RWPE1 (cell line): ENCODE measurements at regions not wholly inside any gene's neighbourhood (a gene's known extent, or its start where the extent isn't known, plus 50 kb on each side); places are given as distances from the start of the nearest gene placed in this dataset.

Source experiments
- CTCF ChIA-PET: fragments of 350-600 bp; sonication (Branson Sonifier 250); formaldehyde crosslinking; extraction: SDS; loops from one replicate; lab custom pipeline; 2021; lab: Yijun Ruan, JAX
- POLR2A ChIA-PET: fragments of 400-600 bp; formaldehyde crosslinking; extraction: SDS; loops from one replicate; lab custom pipeline; 2020; ENCODE audit warnings: antibody characterized with exemption; ENCODE audit not compliant: low non-redundant PET; lab: Yijun Ruan, JAX
- DNase-seq: peaks from one replicate; pipeline ENCODE4 v3.0.0; 2012; ENCODE audit warnings: low spot score
- H3K27ac ChIP-seq: fragments of 450-650 bp; 2 replicates; pipeline ENCODE4 v1.5.1; 2017
- TF ChIP-seq, protein P1 (sequence below): fragments of 450-650 bp; conservative IDR thresholded peaks from 2 replicates; pipeline ENCODE4 v1.5.1; 2017; ENCODE audit warnings: low read depth, mild to moderate bottlenecking

GRCh38 chr10:124296121-124296812, 122.5 kb downstream of the OAT start:
- POLR2A ChIA-PET, result no interaction called here
- no peak overlapping the region for H3K27ac ChIP-seq
- CTCF ChIA-PET, result interaction anchor here (0.6 to 1.5 kb wide), 8 partner anchors 17 to 302 kb away, joined by 3 to 13 read pairs (median 4); no protein-coding TSS in a partner anchor
- peak; percentile 51 for DNase-seq
- TF ChIP-seq, protein P1, sequence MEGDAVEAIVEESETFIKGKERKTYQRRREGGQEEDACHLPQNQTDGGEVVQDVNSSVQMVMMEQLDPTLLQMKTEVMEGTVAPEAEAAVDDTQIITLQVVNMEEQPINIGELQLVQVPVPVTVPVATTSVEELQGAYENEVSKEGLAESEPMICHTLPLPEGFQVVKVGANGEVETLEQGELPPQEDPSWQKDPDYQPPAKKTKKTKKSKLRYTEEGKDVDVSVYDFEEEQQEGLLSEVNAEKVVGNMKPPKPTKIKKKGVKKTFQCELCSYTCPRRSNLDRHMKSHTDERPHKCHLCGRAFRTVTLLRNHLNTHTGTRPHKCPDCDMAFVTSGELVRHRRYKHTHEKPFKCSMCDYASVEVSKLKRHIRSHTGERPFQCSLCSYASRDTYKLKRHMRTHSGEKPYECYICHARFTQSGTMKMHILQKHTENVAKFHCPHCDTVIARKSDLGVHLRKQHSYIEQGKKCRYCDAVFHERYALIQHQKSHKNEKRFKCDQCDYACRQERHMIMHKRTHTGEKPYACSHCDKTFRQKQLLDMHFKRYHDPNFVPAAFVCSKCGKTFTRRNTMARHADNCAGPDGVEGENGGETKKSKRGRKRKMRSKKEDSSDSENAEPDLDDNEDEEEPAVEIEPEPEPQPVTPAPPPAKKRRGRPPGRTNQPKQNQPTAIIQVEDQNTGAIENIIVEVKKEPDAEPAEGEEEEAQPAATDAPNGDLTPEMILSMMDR, result no peak

GRCh38 chr10:124294811-124295770, 123.6 kb downstream of the OAT start:
- no peak overlapping the region for H3K27ac ChIP-seq
- POLR2A ChIA-PET, result no interaction called here

DNA sequence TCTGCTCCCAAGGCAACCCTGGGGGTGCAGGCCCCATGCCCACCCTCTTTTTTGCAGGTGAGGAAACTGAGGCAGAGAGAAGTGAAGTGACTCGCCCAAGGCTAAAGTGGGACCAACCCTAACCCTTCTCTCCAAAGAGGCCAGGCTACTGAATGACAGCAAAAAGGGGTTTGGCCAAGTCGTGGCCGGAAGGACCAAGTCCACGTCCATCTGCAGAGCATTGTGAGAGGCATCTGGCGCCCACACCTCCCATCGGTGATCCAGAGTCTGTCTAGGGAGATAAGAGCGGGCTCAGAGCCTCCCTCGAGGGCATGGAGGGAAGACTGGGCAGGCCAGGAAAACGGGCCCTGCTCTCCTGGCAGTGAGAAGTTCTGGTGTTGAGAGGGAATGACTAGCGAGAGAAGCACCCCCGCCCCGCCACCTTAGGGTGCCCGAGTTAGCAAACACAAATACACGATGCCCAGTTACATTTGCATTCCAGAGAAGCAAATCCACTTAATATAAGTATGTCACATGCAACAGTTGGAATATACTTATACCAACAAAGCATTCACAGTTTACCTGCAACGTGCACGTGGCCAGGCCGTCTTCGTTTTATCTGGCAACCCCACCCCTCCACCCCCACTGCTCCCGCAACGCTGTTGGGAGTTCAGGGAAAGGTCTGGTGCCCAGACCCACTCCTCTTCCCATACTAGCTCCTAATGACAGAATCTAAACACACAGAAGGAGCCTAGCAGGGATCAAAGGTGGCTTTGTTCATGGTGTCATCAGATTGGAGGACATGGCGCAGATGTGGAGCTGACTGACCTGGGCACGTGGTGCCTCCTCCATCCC, 124.9 kb downstream of the OAT start:
- no peak for DNase-seq
- CTCF ChIA-PET, result interaction anchor here (0.5 kb wide), 1 partner anchor 49 kb away, joined by 3 read pairs; no protein-coding TSS in a partner anchor

More at GRCh38 chr10:124294811-124295770, 123.6 kb downstream of the OAT start:
- TF ChIP-seq, protein P1, result no peak
- CTCF ChIA-PET, result interaction anchor here (1.4 to 1.5 kb wide), 2 partner anchors 94 to 300 kb away, joined by 6 to 13 read pairs; no protein-coding TSS in a partner anchor
- peak; percentile 57 for DNase-seq

GRCh38 chr10:124292911-124293615, 125.7 kb downstream of the OAT start:
- POLR2A ChIA-PET, result no interaction called here
- H3K27ac ChIP-seq, result no peak overlapping the region
- TF ChIP-seq, protein P1, result no peak
- CTCF ChIA-PET, result interaction anchor here (0.5 kb wide), 1 partner anchor 48 kb away, joined by 3 read pairs; no protein-coding TSS in a partner anchor
- no peak for DNase-seq

More for the DNA sequence above, 124.9 kb downstream of the OAT start:
- POLR2A ChIA-PET, result no interaction called here
- TF ChIP-seq, protein P1, result no peak
- no peak overlapping the region for H3K27ac ChIP-seq

GRCh38 chr10:124291001-124291701, 127.6 kb downstream of the OAT start:
- DNase-seq, result no peak
- H3K27ac ChIP-seq, result no peak overlapping the region
- ChIA-PET CTCF (interaction anchor here (0.7 kb wide), 1 partner anchor 296 kb away, joined by 3 read pairs; no protein-coding TSS in a partner anchor), POLR2A (no interaction called here)
- TF ChIP-seq, protein P1, result no peak
